GM19328 (cell line): ENCODE measurements at regions not wholly inside any gene's neighbourhood (a gene's known extent, or its start where the extent isn't known, plus 50 kb on each side); places are given as distances from the start of the nearest gene placed in this dataset.

ENCODE experiments used
- ATAC-seq: cut with Tn5 transposase; IDR thresholded peaks from one replicate; pipeline ENCODE4 v1.9.1; 2021; ENCODE audit warnings: mild to moderate bottlenecking, moderate library complexity; ENCODE audit not compliant: unreplicated experiment

DNA sequence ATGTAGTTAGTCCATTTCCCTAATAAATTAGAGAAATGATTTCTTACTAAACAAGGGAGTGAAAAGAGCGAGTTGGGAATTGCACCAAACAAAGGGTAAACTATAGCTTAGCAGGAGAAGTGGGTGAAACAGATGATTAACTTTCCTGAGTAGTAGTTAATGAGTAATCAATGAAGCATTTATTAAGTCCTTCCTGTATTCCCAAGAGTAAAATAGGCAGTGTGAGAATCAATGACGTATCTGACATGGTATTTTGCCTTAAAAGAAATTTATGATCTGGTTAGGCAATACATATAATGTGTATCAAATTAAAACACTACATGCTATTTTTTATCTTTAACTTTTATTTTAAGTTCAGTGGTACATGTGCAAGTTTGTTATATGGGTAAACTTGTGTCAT is 142.8 kb downstream of the KLF5 start:
- no peak for ATAC-seq

- ATAC-seq = no peak
Observed at GRCh38 chr13:73198991-73199411, 140.2 kb downstream of the KLF5 start.

DNA sequence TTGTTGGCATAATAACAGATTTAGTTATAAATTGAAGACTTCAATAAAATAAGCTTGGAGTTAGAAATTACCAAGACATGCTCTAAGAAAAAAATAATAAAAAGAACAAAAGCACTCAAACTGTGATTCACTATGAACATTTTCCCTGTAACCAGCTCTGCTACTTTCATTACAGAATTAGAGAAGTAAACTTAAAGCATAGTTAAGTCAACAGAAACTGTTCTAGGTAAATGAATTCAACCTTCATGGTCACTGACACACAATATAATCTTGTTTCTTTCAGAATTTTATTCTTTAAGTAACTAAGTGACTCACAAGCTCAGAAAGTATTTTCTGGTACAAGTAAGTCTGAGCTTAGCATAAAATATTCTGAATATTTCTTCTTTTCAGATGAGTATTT is 136.3 kb downstream of the KLF5 start:
- no peak for ATAC-seq

GRCh38 chr13:73194310-73194709 is 135.5 kb downstream of the KLF5 start:
- ATAC-seq = no peak

DNA sequence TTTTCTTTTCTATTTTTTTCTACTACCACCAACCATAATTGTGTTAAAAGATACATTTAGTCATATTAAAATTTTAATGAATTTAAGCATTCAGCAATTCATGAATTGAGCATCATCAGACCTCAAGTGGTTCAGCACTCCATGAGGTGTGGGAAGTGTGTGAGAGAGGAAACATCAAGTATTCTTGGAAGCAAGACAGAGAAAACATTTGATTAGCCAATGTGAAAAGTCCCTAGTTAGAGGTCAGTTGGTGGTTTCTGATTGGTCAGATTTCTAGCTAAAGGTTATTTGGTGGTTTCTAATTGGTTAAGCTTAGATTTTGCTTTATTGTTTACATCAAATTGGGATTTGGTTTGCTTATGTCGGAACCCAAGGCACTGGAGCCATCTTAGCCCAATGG is 134.7 kb downstream of the KLF5 start:
- ATAC-seq = no peak

DNA sequence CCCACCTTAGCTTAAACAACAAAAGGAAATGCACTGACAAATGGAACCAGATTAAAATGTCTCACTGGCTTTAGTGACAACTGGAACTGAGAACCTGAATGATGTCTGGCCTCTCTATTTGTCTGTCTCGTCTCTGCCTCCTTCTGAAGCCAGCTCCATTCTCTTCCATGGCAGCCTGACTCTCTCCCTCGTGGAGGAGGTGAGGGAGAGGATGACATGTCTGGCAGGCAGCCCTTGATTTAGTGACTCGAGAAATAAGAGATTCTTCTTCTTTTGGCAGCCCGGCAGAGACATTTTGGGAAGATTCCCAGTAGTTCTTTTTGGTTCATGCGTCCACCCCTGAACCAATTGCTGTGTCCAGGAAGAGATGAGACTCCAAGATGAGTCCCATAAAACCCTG is 131.7 kb downstream of the KLF5 start:
- no peak for ATAC-seq

DNA sequence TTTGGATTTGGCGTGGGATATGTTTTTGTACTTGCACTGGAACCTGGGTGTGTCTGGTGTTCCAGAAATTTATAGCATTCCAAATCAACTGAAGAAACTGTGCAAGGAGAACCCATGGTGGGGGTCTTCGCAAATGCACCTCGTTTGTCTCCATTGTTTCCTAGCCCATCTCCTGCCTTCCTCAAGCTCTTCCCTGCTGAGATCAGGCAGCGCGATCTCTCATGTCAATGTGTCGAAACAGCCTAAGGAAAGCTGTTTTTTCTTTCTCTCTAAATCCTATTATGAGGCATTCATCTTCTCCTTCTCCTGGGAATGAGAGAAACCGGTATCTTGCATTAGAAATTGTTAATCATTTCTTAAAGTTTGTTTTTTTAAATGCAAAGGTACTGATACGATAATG is 131.0 kb downstream of the KLF5 start:
- ATAC-seq = no peak

- ATAC-seq = no peak
Observed at GRCh38 chr13:73189362-73189761, 130.6 kb downstream of the KLF5 start.

DNA sequence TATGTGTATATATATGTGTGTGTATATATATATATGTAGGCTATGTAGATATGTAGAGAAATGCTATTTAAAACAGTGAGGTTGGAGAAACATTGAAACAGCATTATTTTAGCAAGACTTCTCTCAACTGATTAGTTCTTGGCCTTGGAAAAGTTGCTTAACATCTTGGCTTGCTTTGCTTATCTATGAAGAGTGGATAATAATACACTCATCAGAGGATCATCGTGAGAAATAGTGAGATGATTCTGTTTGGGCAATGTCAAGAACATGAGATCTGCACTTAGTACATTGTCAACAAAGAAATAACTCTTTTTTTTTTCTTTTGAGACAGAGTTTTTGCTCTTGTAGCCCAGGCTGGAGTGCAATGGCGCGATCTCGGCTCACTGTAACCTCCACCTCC is 128.3 kb downstream of the KLF5 start:
- no peak for ATAC-seq

GRCh38 chr13:73179650-73180274 is 121.0 kb downstream of the KLF5 start:
- ATAC-seq = no peak

DNA sequence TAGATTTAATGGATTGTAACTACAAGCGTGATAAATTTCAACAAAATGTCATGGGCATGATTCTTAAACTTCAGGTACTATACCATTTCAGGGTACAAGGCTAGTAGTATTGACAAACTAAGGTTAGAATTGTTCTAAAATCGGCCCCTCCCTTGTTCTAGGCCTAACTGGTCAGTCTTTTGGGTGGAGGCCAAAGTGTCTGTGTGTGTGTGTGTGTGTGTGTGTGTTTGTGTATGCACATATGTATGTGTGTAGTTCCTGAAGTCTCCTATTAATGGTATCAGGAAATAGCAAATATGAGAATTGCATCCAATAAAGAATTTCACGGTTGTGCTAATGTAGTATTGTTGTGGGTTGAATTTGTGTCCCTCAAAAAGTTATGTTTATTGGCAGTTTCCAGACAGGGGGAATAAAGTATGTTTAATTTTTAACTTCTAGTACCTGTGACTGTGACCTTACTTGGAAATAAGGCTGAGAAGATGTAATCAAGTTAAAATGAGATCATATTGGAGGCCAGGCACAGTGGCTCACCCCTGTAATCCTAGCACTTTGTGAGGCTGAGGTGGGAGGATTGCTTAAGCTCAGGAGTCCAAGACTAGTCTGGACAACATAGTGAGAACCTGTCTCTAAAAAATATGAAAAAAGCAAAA is 119.2 kb downstream of the KLF5 start:
- no peak for ATAC-seq

DNA sequence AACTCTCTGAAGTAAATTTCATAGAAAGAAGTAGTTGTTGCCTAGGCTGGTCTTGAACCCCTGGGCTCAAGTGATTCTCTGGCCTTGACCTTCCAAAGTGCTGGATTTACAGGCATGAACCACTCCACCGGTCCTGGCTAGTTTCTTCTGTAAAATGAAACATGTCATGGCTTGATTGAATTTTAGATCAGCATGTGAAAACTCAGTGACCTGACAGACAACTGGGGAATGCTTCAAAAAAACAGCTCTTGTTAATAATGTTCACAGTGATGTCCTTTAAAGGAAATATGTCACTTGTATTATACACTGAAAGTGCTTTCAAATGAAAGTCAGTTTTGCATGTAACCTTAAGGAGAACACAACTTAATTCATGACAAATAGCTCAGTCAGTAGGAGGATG is 118.2 kb downstream of the KLF5 start:
- ATAC-seq = no peak

DNA sequence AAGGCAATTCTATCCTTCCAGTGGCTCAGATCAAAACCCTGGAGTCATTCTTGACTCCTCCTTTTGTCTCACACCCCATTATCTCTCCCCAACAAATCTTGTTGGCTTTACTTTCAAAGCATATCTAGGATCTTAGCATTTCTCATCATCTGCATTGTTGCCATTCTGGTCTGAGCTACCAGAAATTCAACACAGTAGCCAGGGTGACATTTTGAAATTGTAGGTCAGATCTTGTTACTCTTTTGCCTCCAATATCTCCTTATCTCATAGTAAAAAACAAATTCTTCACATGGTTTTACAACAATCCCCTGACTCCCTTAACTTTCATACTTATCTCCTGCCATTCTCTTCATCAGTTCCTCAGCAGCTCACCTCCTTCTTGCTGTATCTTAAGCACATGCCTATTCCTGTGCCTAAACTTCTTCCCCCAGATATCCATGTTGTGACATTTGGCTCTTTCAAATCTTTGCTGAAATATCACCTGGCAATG is 115.8 kb downstream of the KLF5 start:
- ATAC-seq = no peak

GRCh38 chr13:73173279-73173811 is 114.5 kb downstream of the KLF5 start:
- ATAC-seq = no peak

DNA sequence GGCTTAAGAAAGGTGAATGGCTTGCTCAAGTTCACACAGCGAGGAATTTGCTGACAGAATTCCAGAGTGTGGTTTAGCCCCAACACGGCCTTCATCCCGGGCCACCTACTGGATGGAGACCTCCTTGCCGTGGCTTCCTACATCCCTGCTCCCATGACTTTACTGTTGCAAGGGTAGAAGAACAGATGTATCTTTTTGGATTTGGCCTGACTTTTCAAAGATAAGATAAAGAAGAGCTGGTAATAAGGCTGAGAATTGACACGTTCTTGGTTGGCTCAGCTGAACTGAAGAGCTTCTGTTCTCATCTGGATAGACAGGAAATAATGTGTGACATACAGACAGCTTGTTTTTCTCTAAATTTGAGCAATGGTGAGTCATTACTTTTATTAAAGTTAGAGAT is 113.1 kb downstream of the KLF5 start:
- ATAC-seq = no peak

- no peak for ATAC-seq
Observed at GRCh38 chr13:73171271-73171682, 112.5 kb downstream of the KLF5 start.

GRCh38 chr13:73169971-73170370 is 111.2 kb downstream of the KLF5 start:
- ATAC-seq = no peak

- ATAC-seq = no peak
Observed at GRCh38 chr13:73168953-73169401, 110.2 kb downstream of the KLF5 start.

- no peak for ATAC-seq
Observed at GRCh38 chr13:73168226-73168952, 109.6 kb downstream of the KLF5 start.

- ATAC-seq = no peak
Observed at GRCh38 chr13:73167028-73167820, 108.4 kb downstream of the KLF5 start.

GRCh38 chr13:73166204-73166603 is 107.4 kb downstream of the KLF5 start:
- no peak for ATAC-seq
